Tibial nerve (tissue), 4 donors: ENCODE measurements at regions not wholly inside any gene's neighbourhood (a gene's known extent, or its start where the extent isn't known, plus 50 kb on each side); places are given as distances from the start of the nearest gene placed in this dataset.
A peak's percentile ranks its signal among the peaks of the same experiment; 100 is the strongest.

Experiments used
- DNase-seq, 2 donors: peaks; one replicate each; pipeline ENCODE4 v3.0.0-alpha.2; 2019; ENCODE audit warnings: low spot score in 2 of 2
- H3K27ac ChIP-seq, 4 donors: fragments of 200-600 bp; sonication (generic) in 3 of 4; one replicate each; pipeline ENCODE4 v1.5.1; 2017 to 2019; ENCODE audit warnings: mild to moderate bottlenecking in 1 of 4
- H3K27me3 ChIP-seq, 2 donors: fragments of 200-600 bp; sonication (generic) in 1 of 2; one replicate each; pipeline versions ENCODE4 v1.5.1 to v1.6.0; 2017 to 2019
- H3K36me3 ChIP-seq, 3 donors: fragments of 200-600 bp; sonication (generic); one replicate each; pipeline ENCODE4 v1.5.1; 2018 to 2019
- H3K4me1 ChIP-seq, 4 donors: fragments of 200-600 bp; sonication (generic) in 3 of 4; one replicate each; pipeline ENCODE4 v1.5.1; 2017 to 2019
- H3K4me3 ChIP-seq, 4 donors: fragments of 200-600 bp; sonication (generic) in 3 of 4; one replicate each; pipeline ENCODE4 v1.5.1; 2017 to 2019; ENCODE audit warnings: mild to moderate bottlenecking in 1 of 4, moderate library complexity in 1 of 4
- H3K9me3 ChIP-seq, 4 donors: fragments of 200-600 bp; sonication (generic) in 3 of 4; one replicate each; pipeline ENCODE4 v1.5.1; 2017 to 2019
- EP300 ChIP-seq, 2 donors: sonication (generic); formaldehyde crosslinking; IDR thresholded peaks; one replicate each; pipeline ENCODE4 v1.6.1; 2017; ENCODE audit warnings: antibody characterized with exemption in 2 of 2, mild to moderate bottlenecking in 1 of 2
- POLR2A ChIP-seq, 2 donors: fragments of 450-650 bp; IDR thresholded peaks; one replicate each; pipeline ENCODE4 v1.6.1; 2017; ENCODE audit warnings: antibody characterized with exemption in 2 of 2, mild to moderate bottlenecking in 2 of 2, moderate library complexity in 2 of 2
- WGBS, 2 donors: methylation state at CpG; one replicate each; pipeline ENCODE4 v1.1.5; 2018; 5-methylcytosine and 5-hydroxymethylcytosine counted together
- TF ChIP-seq, protein P1 (sequence below), 5 experiments: fragments of 200-600 bp in 3 of 5; fragments of 450-650 bp in 2 of 5; sonication (generic) in 3 of 5; IDR thresholded peaks; one replicate each; pipeline ENCODE4 v1.5.1; 2016 to 2019; ENCODE audit warnings: antibody characterized with exemption in 5 of 5, mild to moderate bottlenecking in 3 of 5, moderate library complexity in 2 of 5

DNA sequence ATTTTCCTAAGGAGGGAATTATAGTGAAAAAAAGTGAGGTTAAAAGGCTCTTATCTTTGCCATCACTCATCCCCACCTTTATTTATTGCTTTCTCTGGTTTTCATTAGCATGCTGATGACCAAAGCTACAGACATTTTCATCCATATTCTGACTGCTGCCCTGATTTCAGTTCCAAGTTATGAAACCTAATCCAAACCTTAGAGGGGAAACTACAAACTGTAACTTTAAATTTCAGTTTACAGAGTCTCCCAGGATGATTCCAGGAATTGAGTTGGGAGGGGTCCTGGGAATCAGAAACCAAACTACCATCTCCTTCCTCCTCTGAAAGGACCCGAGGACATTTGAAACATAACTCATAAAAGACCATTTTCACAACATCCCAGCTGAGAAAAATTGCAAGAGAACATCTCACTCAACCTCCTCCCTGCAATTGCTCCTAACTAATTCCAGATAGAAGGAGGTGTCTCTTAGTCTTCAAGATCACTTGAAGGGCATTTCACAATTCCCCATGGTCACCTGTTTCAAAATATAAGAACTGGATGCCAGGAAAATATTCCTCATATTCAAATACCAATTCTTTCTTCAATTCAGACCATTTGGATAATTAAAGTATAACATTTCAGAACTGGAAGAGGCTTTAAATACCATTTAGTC is 520.6 kb downstream of the TNS1 start:
- no peaks in the 10 kb centered on the region for H3K9me3 ChIP-seq
- no peaks in the 10 kb centered on the region for H3K4me1 ChIP-seq
- H3K36me3 ChIP-seq, result no peaks in the 10 kb centered on the region
- H3K27ac ChIP-seq, result peak overlapping the region in 2 of 4 donors; percentile 41 to 56
- WGBS, 2 donors, result 55 to 58% methylated on average over 1 of the region's 1 CpG
- peak in 1 of 2 donors; percentile 55 for DNase-seq
- no peaks in the 10 kb centered on the region for H3K27me3 ChIP-seq
- peak in 1 of 2 donors; percentile 77 for TF ChIP-seq EP300 (IDR thresholded peaks at IDR 0.05)
- TF ChIP-seq, protein P1, sequence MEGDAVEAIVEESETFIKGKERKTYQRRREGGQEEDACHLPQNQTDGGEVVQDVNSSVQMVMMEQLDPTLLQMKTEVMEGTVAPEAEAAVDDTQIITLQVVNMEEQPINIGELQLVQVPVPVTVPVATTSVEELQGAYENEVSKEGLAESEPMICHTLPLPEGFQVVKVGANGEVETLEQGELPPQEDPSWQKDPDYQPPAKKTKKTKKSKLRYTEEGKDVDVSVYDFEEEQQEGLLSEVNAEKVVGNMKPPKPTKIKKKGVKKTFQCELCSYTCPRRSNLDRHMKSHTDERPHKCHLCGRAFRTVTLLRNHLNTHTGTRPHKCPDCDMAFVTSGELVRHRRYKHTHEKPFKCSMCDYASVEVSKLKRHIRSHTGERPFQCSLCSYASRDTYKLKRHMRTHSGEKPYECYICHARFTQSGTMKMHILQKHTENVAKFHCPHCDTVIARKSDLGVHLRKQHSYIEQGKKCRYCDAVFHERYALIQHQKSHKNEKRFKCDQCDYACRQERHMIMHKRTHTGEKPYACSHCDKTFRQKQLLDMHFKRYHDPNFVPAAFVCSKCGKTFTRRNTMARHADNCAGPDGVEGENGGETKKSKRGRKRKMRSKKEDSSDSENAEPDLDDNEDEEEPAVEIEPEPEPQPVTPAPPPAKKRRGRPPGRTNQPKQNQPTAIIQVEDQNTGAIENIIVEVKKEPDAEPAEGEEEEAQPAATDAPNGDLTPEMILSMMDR (IDR thresholded peaks at IDR 0.05), result no peak
- H3K4me3 ChIP-seq, result no peak overlapping the region

- H3K27ac ChIP-seq, result peak overlapping the region in 1 of 4 donors; percentile 36
- H3K4me1 ChIP-seq, result no peaks in the 10 kb centered on the region
- H3K27me3 ChIP-seq, result no peaks in the 10 kb centered on the region
- H3K4me3 ChIP-seq, result no peak overlapping the region
- TF ChIP-seq EP300 (IDR thresholded peaks at IDR 0.05), result no peak
- TF ChIP-seq POLR2A (IDR thresholded peaks at IDR 0.05), result no peak
- TF ChIP-seq, protein P1 (IDR thresholded peaks at IDR 0.05), result no peak
- no peak for DNase-seq
- H3K36me3 ChIP-seq, result peaks cover 0 to 4% (median 0%) of the 10 kb centered on the region in 3 donors
- H3K9me3 ChIP-seq, result no peaks in the 10 kb centered on the region
- 81 to 89% methylated on average over 1 of the region's 1 CpG for WGBS, 2 donors
Measured at GRCh38 chr2:217481577-217481976, 521.2 kb downstream of the TNS1 start.

- WGBS, 2 donors, result 46 to 74% methylated on average over 4 of the region's 4 CpGs
- TF ChIP-seq POLR2A (IDR thresholded peaks at IDR 0.05) (no peak), EP300 (IDR thresholded peaks at IDR 0.05) (no peak)
- TF ChIP-seq, protein P1 (IDR thresholded peaks at IDR 0.05), result no peak
- Histone ChIP-seq H3K4me1 (no peaks in the 10 kb centered on the region), H3K9me3 (no peaks in the 10 kb centered on the region), H3K36me3 (peaks cover 0 to 4% (median 0%) of the 10 kb centered on the region in 3 donors), H3K27ac (no peak overlapping the region), H3K4me3 (no peak overlapping the region), H3K27me3 (no peaks in the 10 kb centered on the region)
- DNase-seq, result no peak
Measured at GRCh38 chr2:217479566-217479965, 523.2 kb downstream of the TNS1 start.

DNA sequence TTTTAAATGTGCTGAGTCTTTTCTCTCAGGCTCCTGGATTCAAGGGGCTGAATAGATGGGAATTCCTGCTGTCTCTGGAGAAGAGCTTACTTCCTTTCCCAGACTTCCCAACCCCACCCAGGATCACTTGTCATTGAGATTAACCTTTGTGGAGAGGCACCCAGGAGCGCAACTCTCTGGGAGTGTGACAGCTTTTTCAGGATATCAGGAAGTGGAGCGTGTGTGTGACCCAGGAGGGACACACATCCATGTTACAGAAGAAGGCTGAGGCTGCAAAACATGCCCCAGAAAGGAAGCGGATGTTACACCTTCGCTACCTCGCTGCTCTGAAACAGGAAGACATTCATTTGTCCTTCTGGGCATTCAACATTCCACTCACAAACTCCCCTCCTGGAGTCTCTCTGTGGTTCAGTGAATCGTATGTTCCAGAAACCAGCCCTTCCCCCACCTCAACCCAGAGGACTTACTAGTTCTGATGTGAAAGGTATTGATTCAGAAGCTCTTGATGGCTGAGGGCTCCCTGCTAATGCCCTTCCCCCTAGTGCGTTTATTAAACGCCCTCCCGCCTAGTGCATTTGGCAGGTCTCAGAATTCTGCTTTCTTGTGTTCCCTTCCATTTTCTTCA is 523.9 kb downstream of the TNS1 start:
- Histone ChIP-seq H3K27ac (no peak overlapping the region), H3K4me1 (no peaks in the 10 kb centered on the region), H3K27me3 (no peaks in the 10 kb centered on the region), H3K4me3 (no peak overlapping the region), H3K9me3 (no peaks in the 10 kb centered on the region), H3K36me3 (peaks cover 0 to 4% (median 0%) of the 10 kb centered on the region in 3 donors)
- no peak for DNase-seq
- 80 to 82% methylated on average over 9 of the region's 9 CpGs for WGBS, 2 donors
- TF ChIP-seq POLR2A (IDR thresholded peaks at IDR 0.05) (no peak), EP300 (IDR thresholded peaks at IDR 0.05) (no peak)
- TF ChIP-seq, protein P1 (IDR thresholded peaks at IDR 0.05), result no peak

GRCh38 chr2:217477583-217477982 is 525.2 kb downstream of the TNS1 start:
- Histone ChIP-seq H3K4me1 (no peaks in the 10 kb centered on the region), H3K36me3 (peaks cover 0 to 4% (median 0%) of the 10 kb centered on the region in 3 donors), H3K27me3 (no peaks in the 10 kb centered on the region), H3K27ac (no peak overlapping the region), H3K9me3 (no peaks in the 10 kb centered on the region), H3K4me3 (no peak overlapping the region)
- DNase-seq, result no peak
- no peak for TF ChIP-seq POLR2A (IDR thresholded peaks at IDR 0.05)
- TF ChIP-seq, protein P1 (IDR thresholded peaks at IDR 0.05), result no peak
- TF ChIP-seq EP300 (IDR thresholded peaks at IDR 0.05), result no peak
